Liver (tissue), 3 donors: ENCODE measurements at regions not wholly inside any gene's neighbourhood (a gene's known extent, or its start where the extent isn't known, plus 50 kb on each side); places are given as distances from the start of the nearest gene placed in this dataset.

Experiments used
- GABPA ChIP-seq, 2 donors: IDR thresholded peaks in 1 of 2; conservative IDR thresholded peaks in 1 of 2; 2 replicates each; pipeline ENCODE4 v1.6.1; 2016; ENCODE audit warnings: antibody characterized with exemption in 2 of 2, mild to moderate bottlenecking in 1 of 2, moderate library complexity in 1 of 2
- RAD21 ChIP-seq, 2 donors: IDR thresholded peaks; 2 replicates each; pipeline ENCODE4 v1.6.1; 2016; ENCODE audit warnings: antibody characterized with exemption in 2 of 2, mild to moderate bottlenecking in 2 of 2
- RXRA ChIP-seq, 2 donors: IDR thresholded peaks; 2 replicates each; pipeline ENCODE4 v1.6.1; 2017 to 2018; ENCODE audit warnings: antibody characterized with exemption in 2 of 2, mild to moderate bottlenecking in 1 of 2
- YY1 ChIP-seq: IDR thresholded peaks from 2 replicates; pipeline ENCODE4 v1.6.1; 2016; ENCODE audit warnings: antibody characterized with exemption, mild to moderate bottlenecking
- TF ChIP-seq, protein P1 (sequence below): fragments of 150-350 bp; IDR thresholded peaks from 2 replicates; pipeline ENCODE4 v1.5.1; 2017; ENCODE audit warnings: improper control_type of control experiment, low read depth, low read length; ENCODE audit not compliant: missing input control
- TF ChIP-seq, protein P2 (sequence below): IDR thresholded peaks from 2 replicates; pipeline ENCODE4 v1.6.1; 2016; ENCODE audit warnings: antibody characterized with exemption
- TF ChIP-seq, protein P3 (sequence below): IDR thresholded peaks from 2 replicates; pipeline ENCODE4 v1.6.1; 2016; ENCODE audit warnings: antibody characterized with exemption
- TF ChIP-seq, protein P4 (sequence below): IDR thresholded peaks from 2 replicates; pipeline ENCODE4 v1.6.1; 2016; ENCODE audit warnings: antibody characterized with exemption
- donor health status: healthy.
- donor health status: healthy.

DNA sequence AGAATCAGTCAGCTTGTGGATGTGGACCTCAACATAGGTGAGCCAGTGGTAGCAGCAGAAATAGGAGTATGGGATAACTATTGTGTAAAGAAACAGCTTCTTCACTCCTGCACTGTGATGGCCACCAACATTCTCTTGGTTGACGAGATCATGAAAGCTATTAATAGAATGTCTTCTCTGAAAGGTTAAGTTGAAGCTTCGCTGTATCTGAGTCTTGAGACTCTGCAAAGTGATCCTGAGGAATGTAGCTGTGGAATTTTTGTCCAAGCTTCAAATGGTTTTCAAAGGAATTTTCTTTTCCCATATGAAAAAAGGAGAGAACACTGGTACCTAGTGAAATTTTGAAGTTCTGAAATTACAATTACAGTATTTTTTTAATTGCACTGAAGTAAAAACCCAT is 146.3 kb downstream of the GMNC start:
- TF ChIP-seq RXRA (IDR thresholded peaks at IDR 0.05) = no peak
- TF ChIP-seq, protein P1, sequence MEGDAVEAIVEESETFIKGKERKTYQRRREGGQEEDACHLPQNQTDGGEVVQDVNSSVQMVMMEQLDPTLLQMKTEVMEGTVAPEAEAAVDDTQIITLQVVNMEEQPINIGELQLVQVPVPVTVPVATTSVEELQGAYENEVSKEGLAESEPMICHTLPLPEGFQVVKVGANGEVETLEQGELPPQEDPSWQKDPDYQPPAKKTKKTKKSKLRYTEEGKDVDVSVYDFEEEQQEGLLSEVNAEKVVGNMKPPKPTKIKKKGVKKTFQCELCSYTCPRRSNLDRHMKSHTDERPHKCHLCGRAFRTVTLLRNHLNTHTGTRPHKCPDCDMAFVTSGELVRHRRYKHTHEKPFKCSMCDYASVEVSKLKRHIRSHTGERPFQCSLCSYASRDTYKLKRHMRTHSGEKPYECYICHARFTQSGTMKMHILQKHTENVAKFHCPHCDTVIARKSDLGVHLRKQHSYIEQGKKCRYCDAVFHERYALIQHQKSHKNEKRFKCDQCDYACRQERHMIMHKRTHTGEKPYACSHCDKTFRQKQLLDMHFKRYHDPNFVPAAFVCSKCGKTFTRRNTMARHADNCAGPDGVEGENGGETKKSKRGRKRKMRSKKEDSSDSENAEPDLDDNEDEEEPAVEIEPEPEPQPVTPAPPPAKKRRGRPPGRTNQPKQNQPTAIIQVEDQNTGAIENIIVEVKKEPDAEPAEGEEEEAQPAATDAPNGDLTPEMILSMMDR = no peak
- TF ChIP-seq, protein P2, sequence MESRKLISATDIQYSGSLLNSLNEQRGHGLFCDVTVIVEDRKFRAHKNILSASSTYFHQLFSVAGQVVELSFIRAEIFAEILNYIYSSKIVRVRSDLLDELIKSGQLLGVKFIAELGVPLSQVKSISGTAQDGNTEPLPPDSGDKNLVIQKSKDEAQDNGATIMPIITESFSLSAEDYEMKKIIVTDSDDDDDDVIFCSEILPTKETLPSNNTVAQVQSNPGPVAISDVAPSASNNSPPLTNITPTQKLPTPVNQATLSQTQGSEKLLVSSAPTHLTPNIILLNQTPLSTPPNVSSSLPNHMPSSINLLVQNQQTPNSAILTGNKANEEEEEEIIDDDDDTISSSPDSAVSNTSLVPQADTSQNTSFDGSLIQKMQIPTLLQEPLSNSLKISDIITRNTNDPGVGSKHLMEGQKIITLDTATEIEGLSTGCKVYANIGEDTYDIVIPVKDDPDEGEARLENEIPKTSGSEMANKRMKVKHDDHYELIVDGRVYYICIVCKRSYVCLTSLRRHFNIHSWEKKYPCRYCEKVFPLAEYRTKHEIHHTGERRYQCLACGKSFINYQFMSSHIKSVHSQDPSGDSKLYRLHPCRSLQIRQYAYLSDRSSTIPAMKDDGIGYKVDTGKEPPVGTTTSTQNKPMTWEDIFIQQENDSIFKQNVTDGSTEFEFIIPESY = no peak
- TF ChIP-seq, protein P3, sequence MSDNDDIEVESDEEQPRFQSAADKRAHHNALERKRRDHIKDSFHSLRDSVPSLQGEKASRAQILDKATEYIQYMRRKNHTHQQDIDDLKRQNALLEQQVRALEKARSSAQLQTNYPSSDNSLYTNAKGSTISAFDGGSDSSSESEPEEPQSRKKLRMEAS = no peak
- TF ChIP-seq, protein P4, sequence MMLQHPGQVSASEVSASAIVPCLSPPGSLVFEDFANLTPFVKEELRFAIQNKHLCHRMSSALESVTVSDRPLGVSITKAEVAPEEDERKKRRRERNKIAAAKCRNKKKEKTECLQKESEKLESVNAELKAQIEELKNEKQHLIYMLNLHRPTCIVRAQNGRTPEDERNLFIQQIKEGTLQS = no peak
- TF ChIP-seq GABPA (IDR thresholded peaks at IDR 0.05 in 1 of 2, conservative IDR thresholded peaks at IDR 0.05 in 1 of 2) = no peak
- no peak for TF ChIP-seq RAD21 (IDR thresholded peaks at IDR 0.05)
- TF ChIP-seq YY1 = no peak
